ENCODE measurements at regions not wholly inside any gene's neighbourhood (a gene's known extent, or its start where the extent isn't known, plus 50 kb on each side); places are given as distances from the start of the nearest gene placed in this dataset.

DNA sequence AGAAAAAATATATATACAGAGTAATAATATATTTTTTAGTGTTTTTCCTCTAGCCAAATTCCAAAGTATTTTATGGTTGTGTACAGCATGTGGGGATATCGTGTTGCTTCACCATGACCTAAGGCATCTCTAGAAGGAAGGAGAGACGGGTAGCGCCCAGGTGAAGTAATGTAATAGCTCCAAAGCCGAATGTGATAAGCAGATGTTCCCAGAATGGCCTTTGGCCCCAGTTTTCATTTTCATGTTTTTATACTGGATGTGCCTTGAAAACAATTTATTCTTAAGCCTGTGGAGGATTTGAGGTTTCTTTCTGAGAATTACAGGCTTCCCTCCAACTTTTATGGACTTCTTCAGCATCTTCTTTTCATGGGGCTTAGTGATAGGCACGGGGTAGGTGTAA is 587.9 kb upstream of the KIRREL3 start:
- no peak for TF ChIP-seq POLR2A (IDR thresholded peaks at IDR 0.05; ENCODE audit: low read depth, low read length)
- no peak for TF ChIP-seq POLR2AphosphoS5 (IDR thresholded peaks at IDR 0.05; ENCODE audit: low read depth, low read length)

All from GM12891 (cell line).